ENCODE measurements at regions not wholly inside any gene's neighbourhood (a gene's known extent, or its start where the extent isn't known, plus 50 kb on each side); places are given as distances from the start of the nearest gene placed in this dataset.
"Not testable (repeated sequence)": the region's sequence is repeated elsewhere in the genome, so short reads cannot be mapped to it uniquely, and the experiment has no call there.

- DNase-seq (ENCODE audit: low read depth), result no peak
Observed at GRCh38 chr5:71907001-71907588, 188.0 kb downstream of the CARTPT start.

GRCh38 chr5:71907608-71908145, 188.6 kb downstream of the CARTPT start:
- DNase-seq (ENCODE audit: low read depth), result no peak

- no peak for DNase-seq (ENCODE audit: low read depth)
Observed at GRCh38 chr5:71910741-71911140, 191.7 kb downstream of the CARTPT start.

GRCh38 chr5:71912021-71912420, 192.9 kb downstream of the CARTPT start:
- DNase-seq (ENCODE audit: low read depth), result no peak

GRCh38 chr5:71914281-71914680, 193.0 kb upstream of the MAP1B start:
- DNase-seq (ENCODE audit: low read depth), result no peak

- DNase-seq (ENCODE audit: low read depth), result peak; percentile 85
Observed at GRCh38 chr5:71922584-71923106, 184.6 kb upstream of the MAP1B start.

- no peak for DNase-seq (ENCODE audit: low read depth)
Observed at GRCh38 chr5:71923755-71924154, 183.5 kb upstream of the MAP1B start.

- no peak for DNase-seq (ENCODE audit: low read depth)
Observed at GRCh38 chr5:71924325-71924724, 182.9 kb upstream of the MAP1B start.

GRCh38 chr5:71924980-71925379, 182.3 kb upstream of the MAP1B start:
- DNase-seq (ENCODE audit: low read depth), result no peak

- no peak for DNase-seq (ENCODE audit: low read depth)
Observed at GRCh38 chr5:71925608-71926091, 181.6 kb upstream of the MAP1B start.

GRCh38 chr5:71929003-71929402, 178.3 kb upstream of the MAP1B start:
- DNase-seq (ENCODE audit: low read depth), result no peak

GRCh38 chr5:71930554-71930953, 176.7 kb upstream of the MAP1B start:
- not testable (repeated sequence) for DNase-seq (ENCODE audit: low read depth)

GRCh38 chr5:71932131-71932654, 175.1 kb upstream of the MAP1B start:
- no peak for DNase-seq (ENCODE audit: low read depth)

- DNase-seq (ENCODE audit: low read depth), result no peak
Observed at GRCh38 chr5:71932655-71933338, 174.5 kb upstream of the MAP1B start.

- DNase-seq (ENCODE audit: low read depth), result no peak
Observed at GRCh38 chr5:71934322-71934721, 173.0 kb upstream of the MAP1B start.

- no peak for DNase-seq (ENCODE audit: low read depth)
Observed at GRCh38 chr5:71937921-71938698, 169.2 kb upstream of the MAP1B start.

GRCh38 chr5:71938895-71939294, 168.4 kb upstream of the MAP1B start:
- no peak for DNase-seq (ENCODE audit: low read depth)

- no peak for DNase-seq (ENCODE audit: low read depth)
Observed at GRCh38 chr5:71939452-71940230, 167.6 kb upstream of the MAP1B start.

- no peak for DNase-seq (ENCODE audit: low read depth)
Observed at GRCh38 chr5:71943874-71944273, 163.4 kb upstream of the MAP1B start.

GRCh38 chr5:71945436-71945835, 161.8 kb upstream of the MAP1B start:
- DNase-seq (ENCODE audit: low read depth), result no peak

GRCh38 chr5:71946343-71947030, 160.8 kb upstream of the MAP1B start:
- DNase-seq (ENCODE audit: low read depth), result no peak
